PC-9 (cell line): ENCODE measurements at regions not wholly inside any gene's neighbourhood (a gene's known extent, or its start where the extent isn't known, plus 50 kb on each side); places are given as distances from the start of the nearest gene placed in this dataset.

Source experiments
- CTCF ChIP-seq: fragments of 200-600 bp; sonication (generic); conservative IDR thresholded peaks from 2 replicates; pipeline ENCODE4 v1.6.1; 2017; ENCODE audit warnings: mixed run types, antibody characterized with exemption, mild to moderate bottlenecking, moderate library complexity
- EZH2 ChIP-seq: fragments of 200-600 bp; sonication (generic); IDR thresholded peaks from 2 replicates; pipeline ENCODE4 v1.8.0; 2017; ENCODE audit warnings: antibody characterized with exemption, low read depth

GRCh38 chr2:45284621-45284995, 275.4 kb upstream of the SIX2 start:
- TF ChIP-seq EZH2 (no peak), CTCF (no peak)
